ENCODE measurements at regions not wholly inside any gene's neighbourhood (a gene's known extent, or its start where the extent isn't known, plus 50 kb on each side); places are given as distances from the start of the nearest gene placed in this dataset.

DNA sequence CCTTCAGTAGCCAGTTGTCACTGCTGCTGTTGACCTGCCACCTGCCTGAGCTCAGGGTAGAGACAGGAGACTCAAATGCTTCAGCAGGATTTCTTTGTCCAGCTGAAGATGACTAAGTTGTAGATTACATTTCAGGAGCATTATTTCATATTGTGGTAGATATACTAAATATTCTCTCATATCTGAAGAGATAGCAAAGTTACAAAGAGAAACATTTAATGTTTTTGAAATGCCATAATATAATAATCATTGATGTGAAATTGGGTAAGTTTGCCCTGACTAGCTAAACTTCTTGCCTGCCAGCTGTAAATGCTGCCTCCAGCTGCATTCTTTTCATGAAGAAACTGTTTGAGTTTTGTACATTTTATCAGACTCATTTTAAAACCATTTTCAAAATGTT lies 247.6 kb upstream of the CNKSR2 start:
- no peak for DNase-seq (ENCODE audit: low read depth)

DNA sequence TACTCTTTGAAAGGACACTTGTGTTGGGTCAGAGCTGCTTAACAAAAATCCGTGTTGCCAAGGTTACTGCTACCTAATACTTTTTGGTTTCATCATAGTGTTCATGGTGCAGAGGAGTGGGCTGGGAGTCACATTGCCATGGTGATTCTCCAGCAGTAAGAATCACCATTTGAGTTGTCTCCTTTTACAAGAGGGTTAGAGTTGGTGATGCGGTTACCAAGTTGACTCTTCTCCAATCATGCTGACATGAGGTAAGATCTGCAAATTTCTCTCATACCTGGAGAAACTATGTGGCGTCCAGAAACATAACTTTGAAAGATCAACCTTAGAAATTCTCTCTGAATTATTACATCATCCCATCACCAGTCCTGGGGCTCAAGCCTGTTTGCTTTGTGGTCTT lies 242.9 kb upstream of the CNKSR2 start:
- no peak for DNase-seq (ENCODE audit: low read depth)

DNA sequence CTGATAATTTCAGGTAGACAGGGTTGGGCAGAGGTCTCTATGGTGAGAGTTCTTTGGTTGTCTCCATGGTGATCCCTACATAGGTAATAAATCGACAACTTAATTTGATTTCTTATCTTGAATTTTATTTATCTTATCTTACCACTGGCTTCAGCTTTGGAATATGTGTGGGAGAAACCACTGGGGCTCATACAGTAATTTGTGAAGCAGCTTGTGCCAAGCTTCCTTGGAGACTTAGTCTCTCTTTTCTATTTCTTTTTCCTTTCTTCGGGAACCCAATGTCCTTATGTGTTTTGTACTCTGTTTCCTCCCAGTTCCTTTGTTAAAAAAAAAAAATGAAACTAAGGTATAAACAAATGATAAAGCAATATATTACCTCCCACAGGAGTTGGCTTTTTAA lies 242.4 kb upstream of the CNKSR2 start:
- DNase-seq (ENCODE audit: low read depth), result no peak

DNA sequence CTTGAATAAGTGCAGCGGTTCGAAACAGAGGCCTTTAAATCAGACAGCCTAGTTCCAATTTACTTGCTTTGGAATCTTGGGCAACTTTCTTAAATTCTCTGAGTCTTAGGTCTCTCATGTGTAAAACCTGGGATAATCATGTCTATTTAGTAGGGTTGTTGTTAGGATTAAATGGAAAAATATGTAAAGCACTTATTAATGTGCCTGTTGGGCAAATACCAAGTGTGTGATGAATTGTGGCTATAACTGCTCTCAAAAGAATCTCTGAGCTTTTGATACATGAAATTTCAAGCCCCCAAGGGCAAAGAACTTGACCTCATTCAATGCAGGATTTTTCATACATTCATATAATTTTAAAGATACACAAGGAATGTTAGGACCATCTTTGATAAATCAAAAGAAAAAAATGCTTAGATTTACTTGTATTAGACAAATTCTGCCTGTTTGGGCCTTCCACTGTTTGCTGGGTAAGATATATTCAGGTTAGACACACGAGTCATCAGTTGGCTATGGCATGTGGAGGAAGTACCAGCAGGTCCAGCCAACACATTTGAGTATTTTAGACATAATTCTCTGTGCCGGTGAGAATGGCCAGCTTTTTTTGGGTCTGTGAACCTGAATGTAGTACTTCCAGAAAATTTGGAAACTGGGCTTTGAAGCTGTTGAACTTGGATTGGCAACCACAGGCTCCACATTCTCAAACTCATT lies 241.4 kb upstream of the CNKSR2 start:
- peak; percentile 17 for DNase-seq (ENCODE audit: low read depth)

DNA sequence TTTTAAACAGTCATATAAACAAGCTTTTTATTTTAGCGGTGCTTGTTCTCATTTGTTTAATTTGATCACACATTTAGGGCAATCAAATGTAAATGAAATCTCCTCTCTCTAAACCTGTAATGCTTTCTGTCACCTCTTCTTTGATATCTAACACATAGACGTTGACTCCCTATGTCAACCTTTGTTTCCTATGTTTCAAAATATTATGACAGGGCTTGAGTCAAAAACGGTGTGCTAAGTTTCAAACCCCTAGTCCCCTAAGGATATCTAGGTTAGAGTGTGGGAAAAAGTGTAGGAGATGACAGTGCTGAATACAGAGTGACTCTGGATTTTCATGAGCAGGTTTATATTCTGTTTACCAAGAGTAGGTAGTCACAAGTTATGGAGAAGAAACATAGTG lies 224.0 kb upstream of the CNKSR2 start:
- no peak for DNase-seq (ENCODE audit: low read depth)

DNA sequence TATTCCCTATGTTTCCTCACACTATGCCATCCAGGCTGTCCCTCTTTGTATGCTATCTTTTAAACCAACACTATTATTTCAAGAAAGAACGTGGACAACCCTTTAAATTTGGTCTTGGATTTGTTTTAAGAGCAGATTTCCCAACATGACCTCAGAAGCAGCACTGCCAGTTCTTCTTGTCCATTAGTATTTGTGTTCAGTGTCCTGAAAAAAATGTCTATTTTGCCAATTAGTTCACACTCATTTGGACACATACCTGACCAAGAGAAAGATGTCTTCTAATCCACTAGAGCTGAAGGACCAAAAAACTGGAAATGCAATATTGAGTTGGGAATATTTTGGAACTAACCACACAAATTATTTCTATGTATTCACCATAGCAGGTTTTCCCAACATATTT lies 223.2 kb upstream of the CNKSR2 start:
- DNase-seq (ENCODE audit: low read depth), result no peak

DNA sequence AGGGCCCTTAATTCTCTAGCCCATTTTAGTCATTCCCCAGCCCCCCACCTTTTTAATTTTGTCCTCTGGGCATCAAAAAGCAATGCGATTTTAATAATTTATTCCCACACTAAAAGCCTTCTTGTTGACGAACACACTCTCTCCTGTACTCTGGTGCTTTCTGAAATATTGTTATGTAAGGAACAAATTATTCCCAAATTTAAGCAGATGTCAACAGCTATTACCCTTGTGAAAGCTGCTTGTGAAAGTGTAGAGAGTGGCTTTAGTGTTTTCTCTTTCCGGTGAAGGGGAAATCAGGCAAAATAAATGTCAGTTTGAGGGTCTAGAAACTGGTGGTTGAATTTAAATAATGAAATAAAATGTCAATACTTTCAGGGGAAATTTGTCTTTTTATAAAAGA lies 221.2 kb upstream of the CNKSR2 start:
- no peak for DNase-seq (ENCODE audit: low read depth)

DNA sequence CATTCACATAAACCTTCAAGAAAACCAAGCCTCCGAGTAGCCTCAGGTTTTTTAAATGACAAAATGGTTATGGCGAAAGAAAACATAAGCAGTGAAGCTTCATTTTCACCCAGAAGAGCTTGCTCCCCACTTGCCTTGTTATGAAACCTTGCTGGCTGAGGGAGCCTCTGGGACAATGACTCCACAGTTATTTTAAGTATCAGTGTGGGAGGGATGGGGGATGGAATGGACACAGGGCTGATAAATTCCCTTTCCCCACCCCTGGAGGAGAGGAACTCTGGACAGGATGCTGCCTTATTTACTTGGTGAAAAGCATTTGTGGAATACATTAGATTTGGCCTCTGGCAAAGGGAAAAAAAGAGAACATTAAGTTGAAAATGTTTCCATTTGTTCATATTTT lies 220.7 kb upstream of the CNKSR2 start:
- DNase-seq (ENCODE audit: low read depth), result no peak

DNA sequence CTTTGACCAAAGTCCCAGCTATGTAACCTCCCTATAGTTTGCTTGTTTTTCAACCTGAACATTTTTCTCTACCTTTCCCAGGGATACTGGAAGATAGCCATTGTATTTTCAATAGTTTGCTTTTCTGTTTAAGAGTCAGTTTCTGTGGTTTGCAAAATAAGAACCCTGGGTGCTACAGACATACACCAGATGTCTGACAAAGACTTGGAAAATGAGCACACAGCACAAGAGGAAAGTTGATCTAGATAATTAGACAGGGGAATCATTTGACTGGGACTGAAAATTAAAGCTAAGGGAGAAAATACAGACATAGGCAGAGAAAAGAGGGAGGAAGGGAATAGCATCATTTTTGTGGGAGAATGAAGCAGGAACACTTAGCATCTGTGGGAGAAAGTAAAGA lies 218.3 kb upstream of the CNKSR2 start:
- DNase-seq (ENCODE audit: low read depth), result no peak

DNA sequence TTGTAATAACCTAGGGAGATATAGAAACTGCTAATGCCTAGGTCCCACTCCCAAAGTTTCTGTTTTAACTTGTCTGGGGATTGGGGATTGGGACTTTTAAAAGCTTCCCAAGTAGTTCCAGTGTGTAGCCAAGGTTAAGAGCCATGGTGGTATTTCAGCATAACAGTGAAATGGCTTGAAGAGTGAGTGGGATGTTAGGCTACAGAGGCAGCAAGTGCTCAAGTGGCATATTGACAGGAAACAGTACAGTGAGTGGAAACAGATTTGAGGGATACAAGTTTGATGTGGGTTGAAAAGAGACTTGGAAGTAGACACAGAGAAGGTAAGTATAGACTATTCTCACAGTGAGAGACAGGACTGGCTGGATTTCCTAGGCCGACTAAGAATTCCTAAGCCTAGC lies 217.6 kb upstream of the CNKSR2 start:
- DNase-seq (ENCODE audit: low read depth), result no peak

DNA sequence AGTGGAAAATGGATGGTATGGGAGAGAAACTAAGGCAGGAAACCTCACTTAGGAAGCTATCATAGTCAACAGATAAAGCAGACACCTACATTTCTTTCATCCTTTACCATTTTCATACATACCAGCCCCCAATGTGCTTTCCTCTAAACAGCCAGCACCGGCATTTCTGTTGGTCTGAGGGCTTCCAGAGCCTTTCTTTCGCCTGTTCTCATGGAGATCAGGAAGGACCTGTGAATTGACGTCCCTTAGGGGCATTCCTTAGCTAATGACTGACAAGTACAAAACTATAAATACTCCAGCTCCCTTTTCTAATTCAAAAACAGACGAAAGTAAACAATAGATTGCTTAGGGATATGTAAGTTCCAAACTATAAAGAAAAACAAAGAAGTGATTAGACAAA lies 215.5 kb upstream of the CNKSR2 start:
- DNase-seq (ENCODE audit: low read depth), result no peak

DNA sequence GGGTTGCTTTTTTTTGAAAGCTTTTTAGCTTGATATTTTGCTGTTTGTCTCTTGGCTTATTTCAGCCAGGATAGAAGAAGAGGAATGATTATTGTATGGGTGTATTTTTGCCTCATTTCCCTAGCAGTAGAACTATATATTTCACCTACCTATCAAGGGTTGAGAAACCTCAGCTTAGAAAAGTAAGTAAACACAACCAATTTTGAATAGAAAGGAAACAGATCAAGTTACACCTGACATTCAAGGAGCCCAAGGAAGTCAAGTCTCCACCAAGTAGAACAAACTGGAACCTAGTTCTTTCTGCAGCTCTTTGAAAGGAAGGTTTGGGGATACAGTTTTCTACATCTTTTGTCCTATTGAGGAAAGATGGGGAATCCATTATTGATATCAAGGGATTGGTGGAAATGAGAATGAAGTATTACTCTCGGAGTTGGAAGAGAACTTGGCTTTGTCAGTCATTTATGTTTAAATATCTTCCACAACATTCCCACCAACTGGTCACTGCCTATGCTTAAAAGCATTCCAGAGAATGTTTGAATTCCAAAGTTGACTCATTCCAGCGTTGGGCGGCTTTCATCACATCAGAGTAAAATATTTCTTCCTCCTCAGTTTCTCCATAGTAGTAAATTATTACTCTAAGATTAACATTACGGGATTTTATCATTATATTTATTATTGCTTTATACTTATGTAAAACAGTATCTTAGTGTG lies 207.8 kb upstream of the CNKSR2 start:
- DNase-seq (ENCODE audit: low read depth), result peak; percentile 51

DNA sequence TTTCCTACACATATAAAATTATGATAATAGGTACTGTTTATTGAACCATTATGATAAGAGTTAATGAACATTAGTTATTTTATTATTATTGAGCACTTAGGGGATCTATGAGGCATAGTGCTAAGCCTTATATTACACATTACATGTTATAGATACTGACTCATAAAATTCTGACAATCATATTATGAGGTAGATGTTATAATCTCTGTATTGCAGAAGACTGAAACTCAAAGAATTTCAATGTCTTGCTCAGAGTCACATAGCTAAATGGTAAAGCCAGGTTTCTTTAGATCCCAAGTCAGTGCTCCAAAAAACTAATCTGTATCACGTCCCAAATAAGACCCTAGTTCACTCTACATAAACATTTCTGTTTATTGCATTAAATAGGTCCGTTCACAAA lies 207.2 kb upstream of the CNKSR2 start:
- DNase-seq (ENCODE audit: low read depth), result no peak

DNA sequence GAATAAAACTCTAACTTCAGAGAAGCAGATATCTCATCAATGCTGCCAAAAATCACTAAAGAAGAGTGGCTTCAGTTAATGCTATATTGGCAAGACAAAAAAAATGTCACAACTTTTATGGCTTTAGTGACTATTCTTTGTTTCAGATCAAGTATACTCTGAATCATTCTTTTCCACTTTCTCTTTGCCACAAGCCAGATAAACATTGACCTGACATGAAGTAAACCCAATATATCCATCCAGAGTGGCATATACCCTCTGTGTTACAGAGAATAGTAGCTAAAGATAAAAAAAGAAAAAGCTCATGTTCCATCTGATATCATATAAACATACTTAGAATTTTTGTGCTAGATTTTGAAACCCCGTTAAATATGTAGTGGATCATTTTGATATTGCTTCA lies 206.7 kb upstream of the CNKSR2 start:
- DNase-seq (ENCODE audit: low read depth), result no peak

DNA sequence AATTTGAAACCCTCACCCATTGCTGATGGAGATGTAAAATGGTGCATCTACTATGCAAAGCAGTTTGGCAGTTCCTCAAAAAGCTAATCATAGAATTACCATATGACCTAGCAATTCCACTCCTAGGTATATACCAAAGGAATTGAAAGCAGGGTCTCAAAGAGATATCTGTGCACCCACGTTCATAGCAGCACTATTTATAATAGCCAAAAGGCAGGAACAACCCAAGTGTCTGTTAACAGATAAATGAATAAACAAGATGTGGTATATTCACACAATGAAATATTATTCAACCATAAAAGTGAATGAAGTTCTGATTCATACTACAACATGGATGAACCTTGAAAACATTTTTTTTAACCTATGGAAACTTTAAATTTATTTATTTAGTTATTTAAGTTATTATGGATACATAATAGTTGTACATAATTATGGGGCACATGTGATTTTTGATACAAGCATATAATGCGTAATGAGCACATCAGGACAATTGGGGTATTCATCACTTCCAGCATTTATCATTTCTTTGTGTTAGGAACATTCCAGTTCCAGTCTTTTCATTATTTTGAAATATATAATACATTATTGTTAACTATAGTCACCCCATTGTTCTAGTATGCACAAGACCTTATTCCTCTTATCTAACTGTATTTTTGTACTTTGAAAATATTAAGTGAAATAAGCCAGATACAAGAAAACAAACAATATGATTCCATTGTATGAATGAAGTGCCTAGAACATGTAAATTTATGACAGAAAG lies 205.6 kb upstream of the CNKSR2 start:
- DNase-seq (ENCODE audit: low read depth), result no peak

DNA sequence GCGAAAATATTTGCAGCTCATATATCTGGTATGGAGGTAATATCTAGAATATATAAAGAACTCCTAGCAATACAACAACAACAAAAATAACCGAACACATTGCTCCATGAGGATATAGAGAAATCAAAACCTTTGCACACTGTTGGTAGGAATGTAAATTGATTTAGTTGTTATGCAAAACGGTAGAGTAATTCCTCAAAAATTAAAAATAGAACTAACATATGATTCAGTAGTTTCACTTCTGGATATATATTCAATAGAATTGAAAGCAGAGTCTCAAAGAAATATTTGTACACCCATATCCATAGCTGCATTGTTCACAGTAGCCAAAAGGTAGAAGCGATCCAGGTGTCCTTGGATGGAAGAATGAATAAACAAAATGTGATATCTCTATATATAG lies 203.0 kb upstream of the CNKSR2 start:
- DNase-seq (ENCODE audit: low read depth), result no peak

DNA sequence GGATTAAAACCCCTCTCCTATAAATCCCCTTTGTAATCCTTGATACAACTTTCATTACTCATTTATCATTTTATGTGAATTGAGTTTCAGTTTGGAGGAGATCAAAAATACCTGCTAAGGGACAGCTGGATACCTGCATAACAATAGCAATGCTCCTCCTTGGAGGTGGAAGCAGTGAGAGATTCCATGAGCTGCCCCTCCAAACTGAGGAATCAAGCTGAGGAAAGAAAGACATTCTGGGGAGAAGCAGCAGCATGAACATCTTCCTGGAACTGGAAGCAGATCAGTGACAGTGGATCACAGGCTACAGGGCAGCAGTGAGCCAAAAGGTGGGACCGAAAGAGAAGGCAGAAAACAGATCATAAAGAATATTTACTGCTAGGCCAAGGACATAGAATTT lies 199.8 kb upstream of the CNKSR2 start:
- no peak for DNase-seq (ENCODE audit: low read depth)

DNA sequence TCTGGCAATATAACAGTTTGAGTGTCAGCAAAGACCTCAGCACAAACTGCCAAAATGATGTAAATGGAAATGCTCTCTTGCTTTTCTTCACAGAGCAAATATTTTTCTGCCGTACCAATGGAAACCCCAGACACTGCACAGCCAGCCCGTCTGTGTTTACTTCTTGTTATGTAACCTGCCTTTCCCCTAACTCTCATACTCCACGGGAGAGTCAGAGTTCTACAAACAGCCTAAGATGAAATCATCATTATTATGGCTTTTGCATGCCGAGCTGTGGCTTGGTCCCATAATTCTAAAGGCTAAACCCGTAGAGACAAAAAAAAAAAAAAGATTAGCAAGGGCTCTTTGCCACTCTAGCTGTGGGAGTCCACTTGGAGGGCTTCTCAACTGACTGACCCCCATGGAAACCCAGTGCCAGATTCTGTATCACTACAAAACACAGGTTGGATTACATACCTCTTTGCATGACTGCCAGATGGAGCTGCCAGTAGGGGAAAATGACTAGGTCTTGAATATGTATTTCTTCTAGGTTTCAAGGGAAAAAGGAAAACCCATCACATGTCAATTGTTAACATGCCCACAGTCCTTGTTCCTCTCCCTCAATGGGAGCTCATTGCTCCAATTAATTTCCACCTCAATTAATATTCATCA lies 197.2 kb upstream of the CNKSR2 start:
- DNase-seq (ENCODE audit: low read depth), result no peak

DNA sequence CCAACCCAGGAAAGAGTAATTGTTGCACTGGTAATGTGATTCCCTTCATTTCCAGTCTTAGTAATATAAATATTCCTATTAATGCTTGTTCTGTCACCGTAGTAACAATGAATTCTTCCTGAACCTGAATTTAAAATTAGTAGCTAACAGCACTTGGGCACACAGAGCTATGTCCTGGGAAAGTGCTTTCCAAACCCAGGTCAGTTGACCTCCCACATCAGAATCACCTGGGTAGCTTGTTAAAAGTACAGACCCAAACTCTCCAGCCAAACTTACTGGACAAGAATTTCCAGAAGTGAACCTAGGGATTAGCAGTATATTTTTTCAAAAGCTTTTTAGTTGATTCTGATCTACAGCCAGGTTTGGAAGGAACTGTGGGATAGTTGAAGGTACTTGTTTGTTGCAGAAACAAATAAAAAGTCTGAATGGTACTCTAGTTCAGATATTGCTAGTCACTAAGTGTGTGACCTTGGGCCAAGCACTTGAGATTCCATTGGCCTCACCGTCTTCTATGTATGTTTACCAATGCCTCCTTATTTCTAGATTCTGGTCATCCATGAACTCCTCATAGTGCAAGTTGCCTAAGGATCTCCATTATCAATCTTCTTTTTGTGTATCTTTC lies 192.9 kb upstream of the CNKSR2 start:
- DNase-seq (ENCODE audit: low read depth), result no peak

DNA sequence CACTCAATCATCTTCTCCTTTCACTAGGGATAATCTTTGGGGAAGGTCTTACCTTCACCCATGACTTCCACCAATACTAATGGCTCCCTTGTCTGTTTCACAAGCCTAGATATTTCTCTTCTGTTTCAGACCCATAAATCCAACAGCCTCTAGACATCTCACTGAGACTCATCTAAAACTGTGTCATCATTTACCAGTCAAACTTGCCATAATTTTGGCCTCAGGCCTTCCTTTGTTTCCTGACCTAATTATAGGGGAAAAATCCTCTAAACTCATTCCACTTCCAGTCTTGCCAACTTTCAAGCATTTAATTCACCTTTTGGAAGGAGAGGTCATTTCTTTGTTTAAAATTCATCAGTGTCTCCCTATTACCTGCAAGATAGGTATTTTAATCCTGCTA lies 181.0 kb upstream of the CNKSR2 start:
- no peak for DNase-seq (ENCODE audit: low read depth)

DNA sequence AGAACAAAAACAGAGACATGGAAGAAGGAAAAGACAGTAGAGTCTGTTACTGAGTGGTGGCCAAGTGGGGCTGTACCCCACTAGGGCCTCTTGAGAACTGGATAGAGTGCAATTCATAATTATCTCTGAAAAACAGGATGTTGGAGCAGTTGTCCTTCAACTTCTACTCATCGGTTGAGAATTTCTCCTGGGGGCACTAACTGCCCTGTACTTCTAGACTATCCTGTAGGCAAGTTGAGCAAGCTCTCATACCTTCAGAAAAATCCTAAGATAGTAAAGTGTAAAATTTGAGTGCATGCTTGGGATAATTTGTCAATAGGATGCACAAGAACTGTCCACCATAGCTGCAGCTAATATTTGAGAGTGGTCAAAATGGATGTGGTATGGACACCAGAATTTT lies 179.7 kb upstream of the CNKSR2 start:
- DNase-seq (ENCODE audit: low read depth), result no peak

DNA sequence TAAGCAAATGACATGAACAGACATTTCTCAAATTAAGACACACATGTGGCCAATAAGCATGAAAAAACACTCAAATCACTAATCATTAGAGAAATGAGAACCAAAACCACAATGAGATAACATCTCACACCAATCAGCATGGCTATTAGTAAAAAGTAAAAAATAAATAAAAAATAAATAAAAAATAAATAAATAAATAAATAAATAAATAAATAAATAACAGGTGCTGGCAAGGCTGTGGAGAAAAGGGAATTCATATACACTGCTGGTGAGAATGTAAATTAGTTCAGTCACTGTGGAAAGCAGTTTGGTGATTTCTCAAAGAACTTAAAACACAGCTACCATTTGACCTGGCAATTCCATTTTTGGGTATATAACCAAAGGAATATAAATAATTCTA lies 167.1 kb upstream of the CNKSR2 start:
- no peak for DNase-seq (ENCODE audit: low read depth)
